LHCN-M2 (cell line): ENCODE measurements at regions not wholly inside any gene's neighbourhood (a gene's known extent, or its start where the extent isn't known, plus 50 kb on each side); places are given as distances from the start of the nearest gene placed in this dataset.
A peak's percentile ranks its signal among the peaks of the same experiment; 100 is the strongest.

ENCODE experiments used
- DNase-seq: peaks from one replicate; pipeline ENCODE4 v3.0.0-alpha.2; 2012; ENCODE audit warnings: low read depth

DNA sequence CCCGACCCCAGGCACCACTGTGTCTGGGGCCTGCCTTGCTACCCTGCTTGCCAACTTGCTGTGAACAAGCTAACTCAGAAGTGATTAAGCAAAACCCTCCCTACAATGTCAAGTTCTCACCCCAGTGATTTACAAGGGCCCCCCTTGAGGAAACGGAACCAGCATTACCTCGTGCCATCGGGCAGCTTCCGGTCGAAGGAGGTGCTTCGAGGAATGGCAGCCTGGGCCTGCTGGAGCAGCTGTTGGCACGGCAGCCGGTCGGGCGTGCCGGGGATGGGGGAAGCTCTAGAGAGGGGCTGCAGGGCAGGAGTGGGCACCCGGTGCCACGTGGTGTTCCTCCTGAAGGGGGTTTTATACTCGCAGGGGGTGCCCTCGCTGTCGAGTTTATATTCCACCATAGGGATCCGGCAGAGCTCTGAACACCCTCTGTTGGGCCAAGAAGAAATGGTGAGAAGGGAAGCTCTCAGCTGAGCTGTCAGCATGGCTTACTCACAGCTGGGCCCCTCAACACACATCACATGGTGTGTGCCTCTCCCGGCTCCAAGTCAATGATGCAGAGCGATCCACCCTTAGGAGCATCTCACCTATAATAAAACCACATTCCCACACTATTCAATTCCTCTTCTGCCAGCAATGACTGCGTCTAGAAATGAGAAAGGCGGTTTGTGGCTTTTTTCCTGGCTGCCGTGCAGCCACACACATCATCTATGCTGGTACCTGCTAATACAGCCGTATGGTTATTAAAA, 184.4 kb downstream of the SIPA1L2 start:
- DNase-seq = no peak

DNA sequence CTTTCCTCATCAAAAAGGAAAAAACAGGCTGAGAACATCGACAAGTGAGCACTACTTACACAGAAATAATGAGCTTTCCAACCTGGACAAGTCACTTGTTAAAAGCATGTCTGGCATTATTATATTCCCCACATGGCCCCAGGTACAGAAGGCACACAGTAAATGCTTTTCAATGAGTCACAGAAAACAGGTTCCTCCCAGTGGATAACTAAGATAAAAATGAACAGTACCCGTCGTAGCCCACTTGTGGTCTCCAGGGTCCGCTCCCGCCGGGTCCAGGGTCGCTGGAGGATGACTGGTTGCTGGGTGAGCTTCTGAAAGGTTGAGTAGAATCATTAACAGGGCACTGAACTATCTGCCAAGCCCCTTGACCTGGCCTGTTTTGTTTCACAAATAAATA, 186.6 kb downstream of the SIPA1L2 start:
- no peak for DNase-seq

DNA sequence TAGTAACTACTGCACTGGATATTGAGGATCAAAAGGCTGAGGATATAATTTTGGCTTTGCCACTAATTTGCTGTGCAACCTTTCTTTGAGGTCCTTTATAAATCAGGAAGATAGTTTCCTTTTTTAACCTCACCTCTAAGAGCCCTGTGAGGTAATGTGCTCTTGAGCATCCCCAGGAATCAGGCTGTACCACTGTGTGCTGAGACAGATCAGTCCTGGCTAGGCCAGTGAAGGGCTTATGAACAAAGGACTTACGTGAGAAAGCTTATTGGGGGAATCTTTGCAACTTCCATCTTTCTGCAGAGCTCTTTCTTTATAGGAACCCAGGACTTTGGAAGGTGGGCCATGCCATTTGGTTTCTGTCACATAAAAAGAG, 188.9 kb downstream of the SIPA1L2 start:
- no peak for DNase-seq

DNA sequence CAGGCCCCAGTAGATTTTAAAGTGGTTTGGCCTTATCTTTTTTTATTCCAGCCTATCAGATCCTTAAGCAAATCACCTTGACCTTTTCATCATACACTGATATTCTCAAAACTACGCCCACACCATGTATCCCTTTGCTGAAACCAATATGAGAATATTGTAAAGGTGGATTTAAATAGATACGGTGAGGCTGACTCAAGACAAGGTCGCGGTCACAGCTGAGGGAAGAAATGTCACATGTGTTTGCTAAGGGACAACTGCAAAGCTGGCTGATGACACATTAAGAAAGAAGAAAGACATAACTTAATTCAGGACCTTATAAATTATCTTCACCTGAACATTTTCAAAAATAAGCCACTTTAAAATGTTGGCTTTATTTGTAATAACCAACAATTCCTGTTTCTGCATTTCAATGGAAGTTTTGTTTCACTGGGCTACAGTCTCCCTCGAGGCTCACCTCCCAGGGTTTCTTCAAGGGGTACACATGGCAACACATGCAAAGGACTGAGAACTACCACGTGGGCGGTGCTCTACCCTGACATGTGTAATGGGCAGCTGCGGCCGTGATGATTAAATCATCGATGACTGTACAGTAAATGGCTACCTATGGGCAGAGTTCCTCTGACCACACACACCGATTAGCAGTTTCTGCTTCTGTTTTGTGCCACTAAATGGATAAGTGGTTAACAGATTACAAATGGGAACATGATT, 189.5 kb downstream of the SIPA1L2 start:
- DNase-seq = peak; percentile 75

DNA sequence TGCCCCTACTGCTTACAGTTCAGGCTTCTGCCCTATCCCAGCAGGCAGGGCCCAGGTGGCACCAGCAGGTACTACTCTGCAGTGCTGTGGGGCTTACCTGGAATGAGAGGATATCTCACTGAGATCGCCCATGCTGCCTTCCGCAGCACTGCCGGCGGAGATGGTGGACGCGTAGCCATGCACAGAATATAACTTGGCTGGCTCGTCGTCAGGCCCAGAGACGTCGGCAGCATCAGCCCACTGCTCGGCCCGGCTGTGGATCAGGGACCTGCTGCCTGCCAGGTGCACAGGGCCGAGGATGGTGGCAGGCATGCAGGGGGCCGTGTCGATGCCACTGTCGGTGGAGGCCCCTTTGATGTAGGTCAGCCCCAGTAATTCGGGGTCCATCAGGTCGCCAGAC, 190.9 kb downstream of the SIPA1L2 start:
- DNase-seq = no peak

DNA sequence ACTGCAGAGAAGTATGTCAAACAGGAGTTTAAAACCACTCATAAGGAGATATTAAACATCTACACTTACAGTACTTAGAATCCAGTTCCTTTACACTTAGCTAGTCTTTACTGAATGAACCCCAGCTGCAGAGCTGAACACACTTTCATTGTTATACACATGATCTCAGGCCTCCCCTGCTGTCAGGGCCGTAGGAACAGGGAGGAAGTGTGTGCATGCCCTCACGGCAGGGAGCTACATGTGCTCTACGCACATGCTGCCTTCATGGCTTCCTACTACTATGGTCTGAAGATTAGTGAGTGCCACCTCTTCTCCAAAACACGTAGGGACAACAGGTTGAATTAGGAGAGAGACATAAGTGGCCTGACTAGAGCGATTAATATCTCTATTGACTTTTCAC, 191.5 kb downstream of the SIPA1L2 start:
- no peak for DNase-seq

DNA sequence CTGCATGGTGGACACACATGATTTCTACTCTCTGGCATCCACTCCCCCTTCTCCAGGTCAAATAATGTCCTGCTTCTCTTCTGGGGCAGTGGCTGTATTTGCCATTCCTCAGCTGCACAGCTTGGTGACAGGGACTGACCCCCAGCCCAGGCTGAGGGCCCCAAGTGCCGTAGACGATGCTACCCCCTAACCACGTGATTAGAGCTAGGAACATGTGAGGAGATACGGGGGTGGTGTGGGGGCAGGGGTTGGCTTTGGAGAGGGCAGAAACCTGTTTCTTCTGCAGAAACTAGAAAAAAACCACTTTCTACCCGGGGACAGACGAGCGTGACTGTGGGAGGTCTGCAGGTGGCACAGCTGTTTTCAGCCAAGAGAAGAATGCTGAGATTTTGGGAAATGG, 192.4 kb downstream of the SIPA1L2 start:
- no peak for DNase-seq

DNA sequence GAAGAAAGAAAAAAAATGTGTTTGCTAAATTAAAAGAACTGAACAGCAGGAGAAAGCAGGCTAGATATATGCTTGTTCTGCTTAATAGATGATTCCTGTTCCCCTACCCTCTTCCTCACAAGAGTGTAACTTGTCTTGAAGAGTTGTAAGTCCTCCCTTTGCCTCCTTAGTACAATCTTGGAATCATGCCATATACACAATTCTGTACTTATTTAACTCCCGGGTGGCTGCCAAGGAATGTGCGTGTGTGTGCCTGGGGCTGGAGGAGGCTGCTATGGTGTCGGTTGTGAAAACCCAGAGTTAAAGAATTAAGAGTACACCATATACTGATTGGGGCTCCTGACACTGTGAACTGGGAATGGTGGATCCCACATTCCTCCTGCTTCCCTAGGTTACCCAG, 194.2 kb downstream of the SIPA1L2 start:
- DNase-seq = no peak

DNA sequence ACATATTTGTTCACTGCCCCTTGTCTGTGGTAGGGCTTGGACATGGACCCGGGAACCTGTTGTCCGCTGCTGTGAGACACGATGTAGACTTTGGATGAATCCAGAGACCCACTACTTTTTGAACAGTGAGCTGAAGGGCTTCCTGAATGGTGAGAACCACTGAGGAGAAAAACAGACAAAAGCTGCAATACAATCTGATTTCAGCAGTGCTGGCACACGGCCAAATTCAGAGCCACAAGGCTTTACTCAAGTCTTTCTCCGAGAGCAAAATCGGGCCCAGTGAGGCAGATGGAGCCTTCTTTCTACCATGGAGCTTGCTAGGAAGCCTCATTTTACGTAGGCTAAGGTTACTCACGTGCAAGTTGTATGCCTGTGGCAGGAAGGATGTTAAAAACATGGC, 197.6 kb downstream of the SIPA1L2 start:
- DNase-seq = no peak

DNA sequence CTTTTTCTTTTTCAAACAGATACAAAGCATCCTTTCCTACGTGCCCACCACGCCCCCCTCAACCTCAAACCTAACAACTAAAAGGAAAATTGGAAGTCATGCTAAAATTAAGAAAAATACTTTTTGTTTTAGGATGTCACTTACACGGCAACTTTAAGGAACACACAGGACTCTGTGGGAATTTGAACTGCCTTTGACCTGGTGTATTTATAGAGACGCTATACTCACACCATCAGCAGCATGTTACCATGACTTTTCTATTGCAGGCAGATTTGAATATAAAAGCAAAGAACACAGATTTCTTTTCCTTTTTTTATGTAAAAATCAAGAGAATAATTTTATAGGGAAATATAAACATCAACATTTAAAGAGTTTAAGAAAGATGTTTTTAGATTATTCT, 198.2 kb downstream of the SIPA1L2 start:
- DNase-seq = no peak

DNA sequence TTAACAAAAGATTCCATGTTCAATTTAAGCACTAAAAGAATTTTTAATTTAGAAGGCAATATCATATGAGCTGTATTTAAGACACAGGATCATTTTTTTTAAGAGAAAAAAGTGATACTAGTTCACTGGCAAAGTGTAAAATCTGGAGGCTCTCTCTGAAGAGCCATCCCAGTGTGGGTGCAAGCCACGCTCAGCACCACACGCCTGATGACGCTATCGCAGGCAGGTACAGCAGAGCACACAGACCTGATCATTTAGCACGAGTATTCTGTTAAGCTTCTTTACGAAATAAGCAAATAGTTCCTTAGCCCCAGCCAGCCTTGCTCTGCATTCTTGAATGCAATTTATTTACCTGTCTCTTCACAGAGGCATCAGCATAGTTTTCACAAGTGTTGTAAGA, 198.6 kb downstream of the SIPA1L2 start:
- no peak for DNase-seq

DNA sequence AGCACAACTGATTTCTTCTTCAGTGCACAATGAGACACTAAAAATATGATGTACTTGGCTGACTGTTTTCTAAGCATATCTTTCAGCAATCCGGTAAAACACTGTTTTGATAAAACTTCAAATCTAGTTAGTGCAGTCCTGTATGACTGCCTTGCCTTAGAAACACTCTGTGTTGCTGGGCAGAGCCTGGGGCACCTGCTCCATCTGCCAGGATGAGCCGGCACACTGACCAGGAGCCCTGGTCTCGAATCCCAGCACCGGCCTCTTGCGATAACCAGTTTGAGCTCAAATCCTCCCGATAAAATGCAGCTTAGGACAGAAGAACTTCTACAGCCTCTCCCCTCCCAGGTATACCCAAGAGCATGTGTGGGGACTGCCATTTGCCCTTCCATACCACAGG, 199.5 kb downstream of the SIPA1L2 start:
- DNase-seq = no peak

DNA sequence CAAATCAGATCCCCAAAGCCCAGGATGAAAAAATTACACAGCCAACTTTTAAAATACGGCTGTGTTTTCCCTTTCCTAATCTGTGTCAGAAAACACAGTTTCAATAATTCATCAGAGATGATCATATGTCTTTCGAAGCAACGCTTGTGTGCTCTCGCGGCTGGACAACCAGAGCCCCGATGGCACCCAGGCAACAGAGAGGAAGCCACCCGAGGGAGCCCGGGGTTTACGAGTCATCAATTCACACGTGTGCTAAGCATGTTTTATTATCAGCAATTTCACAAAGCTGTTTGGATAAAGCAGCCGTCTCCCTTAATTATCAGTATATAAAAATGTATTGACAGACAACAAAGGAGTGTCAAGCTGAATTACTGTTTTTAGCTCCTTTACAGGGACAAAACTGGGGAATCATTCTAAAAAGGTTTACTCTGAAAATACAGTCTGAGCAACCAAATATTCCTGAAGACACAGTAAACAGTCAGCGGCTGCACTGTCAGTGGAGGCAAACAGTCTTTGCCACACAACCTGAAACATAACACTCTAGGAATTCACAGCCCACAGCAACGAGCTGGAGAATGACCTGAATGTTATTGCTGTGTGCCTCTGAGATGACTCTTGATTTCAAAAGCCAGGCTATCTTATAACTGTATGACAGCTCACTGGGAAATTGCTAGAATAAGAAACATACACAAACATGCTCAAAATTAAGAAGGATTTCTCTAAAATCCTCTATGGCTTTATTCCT, 201.0 kb downstream of the SIPA1L2 start:
- DNase-seq = peak; percentile 49

DNA sequence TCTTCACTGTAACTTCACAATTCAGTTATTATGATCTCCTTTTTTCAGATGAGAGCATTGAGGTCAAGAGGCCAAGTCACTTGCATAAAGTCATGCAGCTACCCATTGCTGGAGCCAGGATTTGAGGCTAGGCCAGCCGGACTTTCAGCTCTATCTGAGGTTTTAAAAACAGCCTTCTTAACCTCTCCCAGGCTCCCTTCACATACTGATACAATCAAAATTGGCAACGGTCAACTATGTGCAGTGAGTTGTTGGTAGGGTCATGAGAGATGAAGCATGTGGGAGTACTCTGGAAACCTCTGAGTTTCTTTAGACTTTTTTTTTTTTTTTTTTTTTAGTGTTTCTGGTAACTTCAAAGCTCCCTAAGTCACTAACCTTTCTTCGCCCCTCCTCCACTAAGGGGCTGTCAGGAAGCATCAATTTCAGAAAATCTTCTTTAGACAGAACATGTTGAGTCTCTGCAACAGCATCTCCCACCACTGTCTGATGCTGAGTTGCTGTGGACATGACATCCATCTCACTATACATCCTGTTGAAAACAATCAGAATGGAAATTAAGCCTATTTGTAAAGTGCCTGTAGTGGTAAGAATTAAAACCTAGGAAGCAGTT, 201.8 kb downstream of the SIPA1L2 start:
- DNase-seq = no peak

DNA sequence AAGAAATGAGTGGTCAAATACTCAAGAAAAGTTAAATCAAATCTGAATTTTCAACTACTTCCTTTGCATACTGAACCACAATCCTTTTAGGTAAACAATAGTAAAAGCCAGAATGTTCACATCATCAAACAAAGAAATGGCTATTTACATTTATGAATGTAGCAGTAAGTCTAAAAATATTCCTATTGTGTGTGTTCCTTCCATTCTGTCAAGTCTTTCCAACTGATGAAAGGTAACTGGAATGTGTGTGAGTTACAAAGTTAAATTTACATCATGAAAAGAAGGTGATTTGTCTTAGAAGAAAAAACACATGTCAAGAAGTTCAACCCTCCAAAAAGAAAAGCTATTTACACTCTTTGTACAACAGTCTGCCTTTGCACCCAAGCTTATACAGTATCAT, 203.1 kb downstream of the SIPA1L2 start:
- DNase-seq = no peak

DNA sequence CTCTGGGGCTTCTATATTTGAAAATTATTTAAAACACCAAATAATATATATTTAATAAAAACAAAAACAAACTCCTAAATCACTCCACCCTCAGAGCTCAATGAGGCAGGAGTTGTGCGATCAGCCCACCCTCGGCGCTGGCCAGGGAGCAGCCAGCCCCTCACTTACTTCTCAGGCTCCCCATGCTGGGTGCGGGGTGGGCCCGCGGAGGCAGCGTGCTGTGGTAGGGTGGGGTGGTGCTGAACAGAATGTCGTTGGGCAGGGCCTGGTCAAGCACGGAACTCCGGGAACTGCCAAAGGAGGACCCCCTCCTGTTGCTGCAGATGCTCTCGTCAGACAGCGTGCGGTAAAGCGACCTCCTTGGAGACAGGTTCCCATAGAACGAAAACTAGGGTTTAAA, 204.5 kb downstream of the SIPA1L2 start:
- no peak for DNase-seq

DNA sequence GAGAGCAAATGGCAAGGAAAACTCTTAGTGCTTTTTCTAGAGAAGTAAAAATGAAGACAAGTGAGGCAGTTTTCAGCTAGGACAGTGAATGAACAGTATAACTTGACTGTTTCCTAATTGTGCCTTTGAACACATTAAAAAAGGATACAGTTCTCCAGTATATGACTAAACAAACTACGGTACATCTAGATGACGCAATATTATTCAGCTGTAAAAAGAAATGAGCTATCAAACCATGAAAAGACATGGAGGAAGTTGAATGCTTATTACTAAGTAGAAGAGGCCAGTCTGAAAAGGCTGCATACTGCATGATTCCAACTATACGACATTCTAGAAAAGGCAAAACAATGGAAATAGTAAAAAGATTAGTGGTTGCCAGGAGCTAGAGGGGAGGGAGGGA, 206.3 kb downstream of the SIPA1L2 start:
- peak; percentile 11 for DNase-seq

DNA sequence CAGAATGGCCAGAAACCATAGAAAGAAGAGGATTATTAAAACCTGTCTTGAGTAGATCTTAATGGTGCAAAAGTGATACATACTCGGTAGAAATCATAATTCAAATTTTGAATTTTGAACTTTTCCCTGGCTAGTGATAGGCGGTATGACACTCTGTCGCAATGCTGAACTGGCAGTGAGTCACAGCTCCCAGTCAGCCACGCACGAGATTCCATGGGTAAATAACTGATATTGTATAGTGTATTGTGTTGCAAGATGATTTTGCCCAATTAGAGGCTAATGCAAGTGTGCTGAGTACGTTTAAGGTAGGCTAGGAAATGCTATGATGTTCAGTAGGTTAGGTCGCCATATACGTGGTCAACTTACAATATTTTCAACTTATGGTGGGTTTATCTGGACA, 207.0 kb downstream of the SIPA1L2 start:
- peak; percentile 7 for DNase-seq

DNA sequence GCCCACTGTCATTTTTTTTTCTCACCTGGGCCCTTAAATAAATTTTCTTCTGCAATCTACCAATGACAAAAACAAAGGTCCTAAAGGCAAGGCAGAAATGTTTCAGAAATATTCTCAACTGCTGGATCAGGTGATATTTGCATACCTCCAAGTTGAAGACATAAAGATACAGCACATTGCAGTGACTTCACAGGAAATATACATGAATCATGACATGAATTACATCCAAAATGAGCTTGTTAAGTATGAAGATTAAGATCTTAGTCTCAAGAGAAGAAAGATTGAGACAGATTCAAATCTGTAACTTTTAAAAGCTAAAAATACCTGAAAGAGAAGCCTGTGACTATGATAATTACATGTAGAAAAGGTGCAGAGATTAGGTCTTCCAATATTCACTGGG, 207.8 kb downstream of the SIPA1L2 start:
- no peak for DNase-seq

DNA sequence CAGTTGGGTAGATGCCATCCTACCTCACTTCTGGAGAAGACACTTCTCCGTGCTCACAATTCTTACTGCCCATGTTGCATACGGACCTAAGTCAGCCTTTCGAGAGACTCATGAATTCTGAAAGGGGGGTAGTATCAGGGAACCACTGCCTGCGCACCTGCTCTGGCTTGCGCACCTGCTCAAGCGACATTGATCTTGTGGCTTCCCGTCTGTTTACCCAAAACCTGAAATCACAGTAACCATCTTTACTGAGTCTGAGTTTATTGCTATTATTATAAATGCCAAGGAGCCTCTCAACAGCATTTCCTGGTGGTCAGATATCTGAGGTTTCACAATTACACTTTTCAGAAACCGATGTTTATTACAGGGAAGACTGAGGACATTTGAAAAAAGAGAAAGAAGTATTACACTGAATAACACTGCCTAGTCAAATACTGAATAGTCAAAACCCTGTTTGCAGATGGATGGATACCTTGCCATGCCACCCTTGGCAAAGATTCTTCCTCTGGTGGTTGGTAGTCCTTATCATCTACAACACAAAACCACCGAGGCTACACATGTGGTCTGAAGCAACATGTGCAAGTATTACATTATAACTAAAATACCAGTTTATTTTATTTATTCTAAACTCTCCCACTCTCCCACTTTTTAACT, 208.7 kb downstream of the SIPA1L2 start:
- DNase-seq = no peak

DNA sequence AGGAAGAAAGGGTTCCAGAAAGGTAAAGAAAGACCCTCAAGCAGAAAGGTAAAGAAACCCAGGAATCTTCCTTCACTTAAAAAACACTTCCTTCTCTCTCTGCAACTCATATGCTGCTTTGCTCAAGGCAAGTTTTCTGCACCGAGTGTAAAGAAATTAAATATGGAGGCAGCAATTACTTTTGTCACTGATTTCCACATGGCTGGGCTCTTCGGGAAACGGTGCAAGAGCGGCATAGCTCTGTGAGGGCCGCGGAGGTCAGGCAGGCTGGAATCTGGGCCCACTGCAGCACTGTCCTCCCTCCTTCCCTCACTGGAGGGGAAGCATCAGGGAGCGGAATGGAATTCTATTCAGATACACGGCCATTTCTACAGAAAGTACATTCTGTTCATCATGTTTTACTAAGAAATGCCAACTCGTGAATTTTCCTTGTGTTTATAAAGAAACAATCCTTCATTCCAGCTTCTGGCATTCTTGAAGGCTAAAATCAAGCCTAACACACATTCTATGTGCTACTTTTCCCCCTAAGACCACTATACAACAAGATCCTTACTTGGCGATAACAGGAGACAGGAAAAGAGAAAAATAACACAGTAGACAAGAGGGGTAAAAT, 212.2 kb downstream of the SIPA1L2 start:
- no peak for DNase-seq
